Mesenchymal stem cell (in vitro differentiated cells and primary cell): ENCODE measurements at regions not wholly inside any gene's neighbourhood (a gene's known extent, or its start where the extent isn't known, plus 50 kb on each side); places are given as distances from the start of the nearest gene placed in this dataset.

ENCODE experiments used
- DNase-seq: peaks from one replicate; pipeline ENCODE4 v3.0.0-alpha.2; 2013
- H2AFZ ChIP-seq: one replicate; pipeline ENCODE4 v1.6.1; 2013; ENCODE audit warnings: low read depth, mild to moderate bottlenecking, control low read depth, inconsistent platforms, low read length, moderate library complexity
- H2AK5ac ChIP-seq: 2 replicates; pipeline ENCODE4 v1.6.1; 2013; ENCODE audit warnings: low read length, moderate library complexity, mild to moderate bottlenecking, inconsistent platforms; ENCODE audit not compliant: severe bottlenecking
- H2BK120ac ChIP-seq: one replicate; pipeline ENCODE4 v1.6.1; 2013; ENCODE audit warnings: low read depth, mild to moderate bottlenecking, inconsistent platforms, low read length, moderate library complexity
- H2BK12ac ChIP-seq, 2 experiments: one replicate each; pipeline ENCODE4 v1.6.1; 2013; ENCODE audit warnings: inconsistent platforms in 2 of 2, low read length in 2 of 2, mild to moderate bottlenecking in 2 of 2, moderate library complexity in 2 of 2, control low read depth in 1 of 2
- H2BK15ac ChIP-seq: one replicate; pipeline ENCODE4 v1.6.1; 2013; ENCODE audit warnings: mild to moderate bottlenecking, low read depth, inconsistent platforms; ENCODE audit not compliant: poor library complexity, severe bottlenecking
- H2BK5ac ChIP-seq: 2 replicates; pipeline ENCODE4 v1.6.1; 2013; ENCODE audit warnings: low read depth, mild to moderate bottlenecking, low read length, control low read depth, inconsistent platforms; ENCODE audit not compliant: poor library complexity, severe bottlenecking
- H3K14ac ChIP-seq, 2 experiments: one replicate each; pipeline ENCODE4 v1.6.1; 2013; ENCODE audit warnings: inconsistent platforms in 2 of 2, low read length in 2 of 2, control low read depth in 1 of 2, mild to moderate bottlenecking in 1 of 2, moderate library complexity in 1 of 2
- H3K18ac ChIP-seq, 2 experiments: one replicate each; pipeline ENCODE4 v1.6.1; 2013; ENCODE audit warnings: inconsistent platforms in 2 of 2, low read length in 2 of 2, control low read depth in 1 of 2, low read depth in 1 of 2, mild to moderate bottlenecking in 1 of 2
- H3K23ac ChIP-seq, 2 experiments: one replicate each; pipeline ENCODE4 v1.6.1; 2013; ENCODE audit warnings: inconsistent platforms in 2 of 2, low read length in 2 of 2, mild to moderate bottlenecking in 2 of 2, moderate library complexity in 2 of 2, control low read depth in 1 of 2
- H3K27ac ChIP-seq: 2 replicates; pipeline ENCODE4 v1.5.1; 2013; ENCODE audit warnings: mild to moderate bottlenecking, moderate library complexity, low read length, control low read depth, inconsistent platforms; ENCODE audit not compliant: poor library complexity, severe bottlenecking
- H3K27me3 ChIP-seq, 2 experiments: 2 replicates each; pipeline versions ENCODE4 v1.6.1 to v1.7.0; 2013; ENCODE audit warnings: low read length in 2 of 2, mild to moderate bottlenecking in 2 of 2, moderate library complexity in 2 of 2, control low read depth in 1 of 2, inconsistent platforms in 1 of 2; ENCODE audit not compliant: control insufficient read depth in 1 of 2, insufficient read depth in 1 of 2
- H3K36me3 ChIP-seq, 2 experiments: 2 replicates each; pipeline versions ENCODE4 v1.6.1 to v1.7.0; 2013; ENCODE audit warnings: low read length in 2 of 2, control low read depth in 1 of 2, inconsistent platforms in 1 of 2, low read depth in 1 of 2, mild to moderate bottlenecking in 1 of 2; ENCODE audit not compliant: insufficient read depth in 2 of 2, control insufficient read depth in 1 of 2
- H3K4ac ChIP-seq, 2 experiments: one replicate each; pipeline ENCODE4 v1.6.1; 2013; ENCODE audit warnings: inconsistent platforms in 2 of 2, low read length in 2 of 2, mild to moderate bottlenecking in 2 of 2, moderate library complexity in 2 of 2, control low read depth in 1 of 2, low read depth in 1 of 2
- H3K4me1 ChIP-seq: 2 replicates; pipeline ENCODE4 v1.6.1; 2013; ENCODE audit warnings: low read depth, low read length, control low read depth; ENCODE audit not compliant: control insufficient read depth, insufficient read depth
- H3K4me2 ChIP-seq: 2 replicates; pipeline ENCODE4 v1.6.1; 2013; ENCODE audit warnings: low read length, mild to moderate bottlenecking, inconsistent platforms; ENCODE audit not compliant: poor library complexity, severe bottlenecking
- H3K4me3 ChIP-seq, 2 experiments: 2 replicates each; pipeline versions ENCODE4 v1.5.1 to v1.7.0; 2013; ENCODE audit warnings: low read length in 2 of 2, mild to moderate bottlenecking in 2 of 2, control low read depth in 1 of 2, low read depth in 1 of 2; ENCODE audit not compliant: insufficient read depth in 1 of 2
- H3K79me1 ChIP-seq: replicated peaks from 2 replicates; pipeline ENCODE4 v1.6.1; 2013; ENCODE audit warnings: mild to moderate bottlenecking, control low read depth, low read length, inconsistent platforms; ENCODE audit not compliant: poor library complexity, severe bottlenecking
- H3K9ac ChIP-seq: 2 replicates; pipeline ENCODE4 v1.7.0; 2013; ENCODE audit warnings: mild to moderate bottlenecking, low read length, moderate library complexity
- H3K9me3 ChIP-seq: 2 replicates; pipeline ENCODE4 v1.7.0; 2013; ENCODE audit warnings: mild to moderate bottlenecking, low read length; ENCODE audit not compliant: control insufficient read depth
- H4K8ac ChIP-seq: one replicate; pipeline ENCODE4 v1.6.1; 2013; ENCODE audit warnings: inconsistent platforms, mild to moderate bottlenecking, low read length, moderate library complexity
- H4K91ac ChIP-seq: one replicate; pipeline ENCODE4 v1.6.1; 2013; ENCODE audit warnings: mild to moderate bottlenecking, low read length, inconsistent platforms
- WGBS: methylation state at CpG from one replicate; pipeline ENCODE4 v1.1.7; 2013; ENCODE audit warnings: mixed read lengths; 5-methylcytosine and 5-hydroxymethylcytosine counted together

DNA sequence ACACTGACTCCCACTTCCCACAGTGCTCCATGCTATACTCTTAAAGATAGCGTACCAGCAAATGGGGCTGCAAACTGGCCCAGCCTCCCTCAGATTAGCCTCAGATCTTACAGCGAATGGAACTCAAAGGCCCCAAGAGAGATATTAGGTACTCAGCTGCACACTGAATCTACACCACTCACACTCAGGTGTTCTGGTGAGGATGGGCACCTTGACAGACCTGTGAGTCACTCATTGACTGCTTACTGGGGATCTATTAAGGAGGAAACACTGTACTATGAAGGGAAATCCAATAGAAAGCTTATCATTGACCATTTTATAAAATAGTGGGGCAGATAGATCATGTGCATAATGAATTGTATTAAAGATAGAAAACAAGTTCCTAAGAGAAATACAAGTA, 164.3 kb upstream of the ATP1B1 start:
- H2BK15ac ChIP-seq, result no peak overlapping the region

DNA sequence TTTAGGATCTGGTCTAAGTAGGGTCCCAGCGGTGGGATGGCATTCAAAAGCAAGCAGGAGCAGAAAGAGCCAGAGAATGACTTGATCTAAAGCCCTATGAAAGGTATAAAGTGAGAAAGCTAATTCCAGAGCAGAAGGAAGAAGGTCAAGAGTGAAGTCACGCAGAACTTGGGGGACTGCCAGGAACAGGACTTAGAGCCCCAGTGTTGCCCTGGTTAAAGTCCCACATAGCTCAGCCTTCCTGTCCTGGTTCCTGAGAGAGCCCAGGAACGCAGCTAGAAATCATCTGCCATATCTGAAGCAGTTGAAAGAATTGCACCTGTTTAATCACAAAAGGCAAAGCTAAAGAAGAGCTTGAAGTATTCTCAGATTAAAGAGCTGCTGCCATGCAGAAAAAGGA, 160.6 kb upstream of the ATP1B1 start:
- H2AK5ac ChIP-seq, result no peak overlapping the region

More for the DNA sequence above, 164.3 kb upstream of the ATP1B1 start:
- Histone ChIP-seq H3K27me3 (no peaks in the 10 kb centered on the region), H2AFZ (no peak overlapping the region), H3K4ac (no peak overlapping the region), H4K8ac (no peak overlapping the region), H3K23ac (no peak overlapping the region), H3K14ac (no peak overlapping the region), H2BK120ac (no peak overlapping the region), H3K9ac (no peak overlapping the region), H2AK5ac (peak overlapping the region; percentile 81), H3K36me3 (no peaks in the 10 kb centered on the region), H3K18ac (no peak overlapping the region), H3K79me1 (no peaks in the 10 kb centered on the region), H2BK5ac (no peak overlapping the region), H3K4me2 (no peak overlapping the region), H3K4me1 (peaks cover 3% of the 10 kb centered on the region), H3K4me3 (no peak overlapping the region), H2BK12ac (no peak overlapping the region), H4K91ac (no peak overlapping the region), H3K27ac (no peak overlapping the region), H3K9me3 (no peaks in the 10 kb centered on the region)
- DNase-seq, result no peak
- 100% methylated on average over 2 of the region's 2 CpGs for WGBS

DNA sequence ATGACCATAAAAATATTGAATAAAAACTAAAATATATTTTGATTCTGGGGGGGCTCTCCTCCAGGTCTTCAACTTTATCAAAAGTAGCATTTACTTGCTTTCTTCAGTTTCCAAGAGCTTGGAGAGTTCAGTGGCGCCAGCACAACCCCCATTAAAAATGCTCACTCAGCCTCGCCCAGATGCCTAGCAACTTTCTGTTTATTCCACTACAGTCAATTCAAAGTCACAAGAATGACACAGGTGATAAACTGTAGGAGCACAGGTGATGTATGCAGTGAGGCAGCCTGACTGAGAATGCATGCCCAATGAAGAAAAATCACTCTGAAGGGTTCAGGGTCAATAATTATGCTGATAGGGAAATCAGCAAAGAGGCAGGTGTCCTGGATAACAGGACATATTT, 159.4 kb upstream of the ATP1B1 start:
- no peak overlapping the region for H2BK5ac ChIP-seq
- no peaks in the 10 kb centered on the region for H3K27me3 ChIP-seq
- no peak overlapping the region for H3K9ac ChIP-seq
- no peaks in the 10 kb centered on the region for H3K36me3 ChIP-seq
- no peak overlapping the region for H2BK15ac ChIP-seq
- no peak overlapping the region for H3K18ac ChIP-seq
- no peak overlapping the region for H2AK5ac ChIP-seq
- DNase-seq, result no peak
- no peak overlapping the region for H4K8ac ChIP-seq
- H2BK12ac ChIP-seq, result no peak overlapping the region
- no peaks in the 10 kb centered on the region for H3K9me3 ChIP-seq
- no peak overlapping the region for H2BK120ac ChIP-seq
- no peak overlapping the region for H3K14ac ChIP-seq
- H4K91ac ChIP-seq, result no peak overlapping the region
- no peak overlapping the region for H3K23ac ChIP-seq
- no peak overlapping the region for H3K4me2 ChIP-seq
- WGBS, result 100% methylated on average over 1 of the region's 2 CpGs
- no peaks in the 10 kb centered on the region for H3K79me1 ChIP-seq
- no peak overlapping the region for H3K4ac ChIP-seq
- H3K27ac ChIP-seq, result no peak overlapping the region
- no peak overlapping the region for H3K4me3 ChIP-seq
- H2AFZ ChIP-seq, result no peak overlapping the region
- no peaks in the 10 kb centered on the region for H3K4me1 ChIP-seq

More for the DNA sequence above, 160.6 kb upstream of the ATP1B1 start:
- H3K4ac ChIP-seq, result no peak overlapping the region
- no peaks in the 10 kb centered on the region for H3K79me1 ChIP-seq
- H3K18ac ChIP-seq, result no peak overlapping the region
- H3K4me3 ChIP-seq, result no peak overlapping the region
- H4K8ac ChIP-seq, result no peak overlapping the region
- H3K4me1 ChIP-seq, result no peaks in the 10 kb centered on the region
- H2AFZ ChIP-seq, result no peak overlapping the region
- H4K91ac ChIP-seq, result no peak overlapping the region
- no peak overlapping the region for H2BK15ac ChIP-seq
- H3K23ac ChIP-seq, result no peak overlapping the region
- DNase-seq, result no peak
- H3K27ac ChIP-seq, result no peak overlapping the region
- 59% methylated on average over 3 of the region's 3 CpGs for WGBS
- H3K9ac ChIP-seq, result no peak overlapping the region
- H2BK5ac ChIP-seq, result no peak overlapping the region
- H3K9me3 ChIP-seq, result no peaks in the 10 kb centered on the region
- H3K4me2 ChIP-seq, result no peak overlapping the region
- no peaks in the 10 kb centered on the region for H3K27me3 ChIP-seq
- H2BK12ac ChIP-seq, result no peak overlapping the region
- no peak overlapping the region for H3K14ac ChIP-seq
- H3K36me3 ChIP-seq, result no peaks in the 10 kb centered on the region
- no peak overlapping the region for H2BK120ac ChIP-seq

DNA sequence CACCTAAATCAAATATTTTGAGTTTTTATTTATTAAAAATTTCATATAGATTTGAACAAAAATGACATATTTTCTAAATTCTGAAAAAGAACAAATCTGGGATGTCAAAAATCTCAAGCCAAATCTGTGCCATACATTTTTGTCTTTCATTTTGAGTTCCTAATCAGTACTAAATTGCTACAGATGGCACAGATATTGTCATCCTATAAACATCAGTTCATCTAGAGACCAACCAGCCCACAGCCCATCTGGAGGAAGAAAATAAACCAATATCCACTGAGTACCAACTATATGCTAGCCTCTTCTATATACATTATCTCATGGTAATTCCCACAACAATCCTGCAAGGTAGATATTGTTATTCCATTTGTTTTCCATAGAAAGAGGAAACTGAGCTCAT, 156.8 kb upstream of the ATP1B1 start:
- no peak overlapping the region for H2BK12ac ChIP-seq
- H3K9me3 ChIP-seq, result no peaks in the 10 kb centered on the region
- no peak overlapping the region for H4K8ac ChIP-seq
- no peak overlapping the region for H2BK120ac ChIP-seq
- H2BK15ac ChIP-seq, result no peak overlapping the region
- H3K4me2 ChIP-seq, result no peak overlapping the region
- no peak for DNase-seq
- no peaks in the 10 kb centered on the region for H3K79me1 ChIP-seq
- no peak overlapping the region for H4K91ac ChIP-seq
- H3K14ac ChIP-seq, result no peak overlapping the region
- H2AFZ ChIP-seq, result no peak overlapping the region
- H3K4me1 ChIP-seq, result no peaks in the 10 kb centered on the region
- no peak overlapping the region for H3K23ac ChIP-seq
- H2BK5ac ChIP-seq, result no peak overlapping the region
- no peaks in the 10 kb centered on the region for H3K27me3 ChIP-seq
- no peak overlapping the region for H3K4ac ChIP-seq
- H3K36me3 ChIP-seq, result no peaks in the 10 kb centered on the region
- H3K9ac ChIP-seq, result no peak overlapping the region
- no peak overlapping the region for H3K18ac ChIP-seq
- H3K4me3 ChIP-seq, result no peak overlapping the region
- H2AK5ac ChIP-seq, result no peak overlapping the region
- no peak overlapping the region for H3K27ac ChIP-seq
